GM03348 (cell line): ENCODE measurements at regions not wholly inside any gene's neighbourhood (a gene's known extent, or its start where the extent isn't known, plus 50 kb on each side); places are given as distances from the start of the nearest gene placed in this dataset.
"Not testable (repeated sequence)": the region's sequence is repeated elsewhere in the genome, so short reads cannot be mapped to it uniquely, and the experiment has no call there.

Experiments
- DNase-seq: peaks from one replicate; pipeline ENCODE4 v3.0.0; 2012; ENCODE audit warnings: low spot score

- DNase-seq, result not testable (repeated sequence)
These were observed 131.9 kb downstream of the CWH43 start for GRCh38 chr4:49117951-49118350.

- not testable (repeated sequence) for DNase-seq
These were observed 132.5 kb downstream of the CWH43 start for GRCh38 chr4:49118379-49119212.

- DNase-seq, result not testable (repeated sequence)
These were observed 133.3 kb downstream of the CWH43 start for GRCh38 chr4:49119345-49119744.

- DNase-seq, result not testable (repeated sequence)
These were observed 134.1 kb downstream of the CWH43 start for GRCh38 chr4:49120042-49120779.

GRCh38 chr4:49120804-49121203 is 134.7 kb downstream of the CWH43 start:
- DNase-seq, result not testable (repeated sequence)

- DNase-seq, result not testable (repeated sequence)
These were observed 140.4 kb downstream of the CWH43 start for GRCh38 chr4:49126443-49126842.

- DNase-seq, result not testable (repeated sequence)
These were observed 140.8 kb downstream of the CWH43 start for GRCh38 chr4:49126858-49127257.

- not testable (repeated sequence) for DNase-seq
These were observed 143.3 kb downstream of the CWH43 start for GRCh38 chr4:49129385-49129784.

GRCh38 chr4:49129870-49130269 is 143.8 kb downstream of the CWH43 start:
- not testable (repeated sequence) for DNase-seq

- not testable (repeated sequence) for DNase-seq
These were observed 144.6 kb downstream of the CWH43 start for GRCh38 chr4:49130724-49131123.

- not testable (repeated sequence) for DNase-seq
These were observed 151.0 kb downstream of the CWH43 start for GRCh38 chr4:49137043-49137442.

- DNase-seq, result not testable (repeated sequence)
These were observed 151.9 kb downstream of the CWH43 start for GRCh38 chr4:49137961-49138360.

- DNase-seq, result not testable (repeated sequence)
These were observed 152.7 kb downstream of the CWH43 start for GRCh38 chr4:49138818-49139217.

- DNase-seq, result not testable (repeated sequence)
These were observed 153.4 kb downstream of the CWH43 start for GRCh38 chr4:49139513-49139912.

- not testable (repeated sequence) for DNase-seq
These were observed 154.3 kb downstream of the CWH43 start for GRCh38 chr4:49140351-49140750.

GRCh38 chr4:49141955-49142354 is 155.9 kb downstream of the CWH43 start:
- not testable (repeated sequence) for DNase-seq

GRCh38 chr4:49147143-49147542 is 161.1 kb downstream of the CWH43 start:
- DNase-seq, result not testable (repeated sequence)

- not testable (repeated sequence) for DNase-seq
These were observed 161.5 kb downstream of the CWH43 start for GRCh38 chr4:49147596-49147995.

GRCh38 chr4:49149006-49149975 is 163.2 kb downstream of the CWH43 start:
- DNase-seq, result not testable (repeated sequence)

- not testable (repeated sequence) for DNase-seq
These were observed 164.4 kb downstream of the CWH43 start for GRCh38 chr4:49150351-49151083.

GRCh38 chr4:49153011-49153410 is 166.9 kb downstream of the CWH43 start:
- DNase-seq, result not testable (repeated sequence)
